H1 (cell line): ENCODE measurements at regions not wholly inside any gene's neighbourhood (a gene's known extent, or its start where the extent isn't known, plus 50 kb on each side); places are given as distances from the start of the nearest gene placed in this dataset.

ENCODE experiments used
- CTCF ChIA-PET: fragments of 300-600 bp; sonication (Branson Sonifier 250); formaldehyde crosslinking; loops from one replicate; lab custom pipeline; 2021; ENCODE audit not compliant: partially characterized antibody; lab: Charles Lee
- POLR2A ChIA-PET: fragments of 300-600 bp; sonication (Branson Sonifier 250); formaldehyde crosslinking; loops from one replicate; lab custom pipeline; 2021; ENCODE audit warnings: inconsistent platforms; ENCODE audit not compliant: partially characterized antibody; lab: Charles Lee
- DNase-seq, 2 experiments: peaks; one replicate each; pipeline versions ENCODE4 v3.0.0 to v3.0.0-alpha.2; 2010 to 2022; ENCODE audit warnings: low spot score in 2 of 2, low read depth in 1 of 2, mixed read lengths in 1 of 2
- FAIRE-seq: peaks from 2 replicates; lab custom pipeline; 2011; peaks lifted over from hg19 to GRCh38; lab: Jason Lieb, UNC
- H2AFZ ChIP-seq: 2 replicates; pipeline ENCODE4 v1.8.1; 2012; ENCODE audit warnings: low read length, inconsistent platforms
- H2AK5ac ChIP-seq: 2 replicates; pipeline ENCODE4 v1.6.1; 2013; ENCODE audit warnings: low read depth, low read length
- H2BK120ac ChIP-seq: replicated peaks from 2 replicates; pipeline ENCODE3; 2013; ENCODE audit warnings: low read depth, low read length, inconsistent platforms
- H2BK12ac ChIP-seq: 2 replicates; pipeline ENCODE4 v1.6.1; 2013; ENCODE audit warnings: low read depth, low read length
- H2BK15ac ChIP-seq: 2 replicates; pipeline ENCODE4 v1.6.1; 2013; ENCODE audit warnings: low read length
- H2BK20ac ChIP-seq: 2 replicates; pipeline ENCODE4 v1.6.1; 2013; ENCODE audit warnings: low read length
- H2BK5ac ChIP-seq: 2 replicates; pipeline ENCODE4 v1.6.1; 2013; ENCODE audit warnings: low read depth, low read length
- H3K14ac ChIP-seq: 2 replicates; pipeline ENCODE4 v1.6.1; 2013; ENCODE audit warnings: inconsistent platforms; ENCODE audit not compliant: insufficient read length
- H3K18ac ChIP-seq: 2 replicates; pipeline ENCODE4 v1.6.1; 2013; ENCODE audit warnings: low read length; ENCODE audit errors: extremely low read depth
- H3K23ac ChIP-seq: 2 replicates; pipeline ENCODE4 v1.6.1; 2013; ENCODE audit warnings: inconsistent platforms; ENCODE audit not compliant: insufficient read length
- H3K23me2 ChIP-seq: 2 replicates; pipeline ENCODE4 v1.6.1; 2013; ENCODE audit warnings: low read depth, low read length
- H3K27ac ChIP-seq: 2 replicates; pipeline ENCODE4 v1.6.1; 2011; ENCODE audit warnings: low read depth, low read length, inconsistent platforms
- H3K27me3 ChIP-seq, 4 experiments: replicated peaks in 1 of 4; 1 replicate in 1 of 4; 2 replicates in 3 of 4; pipeline versions ENCODE4 v1.6.1 to v1.8.1; 2011 to 2013; ENCODE audit warnings: low read length in 3 of 4, mild to moderate bottlenecking in 3 of 4, inconsistent platforms in 2 of 4, mixed read lengths in 2 of 4, moderate library complexity in 1 of 4; ENCODE audit not compliant: control insufficient read depth in 3 of 4, insufficient read depth in 3 of 4; ENCODE audit errors: extremely low read depth in 1 of 4
- H3K36me3 ChIP-seq, 4 experiments: 2 replicates each; pipeline versions ENCODE4 v1.6.1 to v1.8.1; 2011 to 2013; ENCODE audit warnings: mild to moderate bottlenecking in 4 of 4, low read length in 3 of 4, moderate library complexity in 2 of 4, control low read depth in 1 of 4, inconsistent platforms in 1 of 4; ENCODE audit not compliant: insufficient read depth in 4 of 4, control insufficient read depth in 2 of 4
- H3K4ac ChIP-seq: replicated peaks from 2 replicates; pipeline ENCODE3; 2013; ENCODE audit warnings: low read length, low read depth, mixed read lengths, inconsistent platforms; ENCODE audit not compliant: insufficient read length
- H3K4me1 ChIP-seq, 4 experiments: replicated peaks in 1 of 4; 1 replicate in 1 of 4; 2 replicates in 3 of 4; pipeline versions ENCODE4 v1.6.1 to v1.8.1; 2011 to 2013; ENCODE audit warnings: low read length in 3 of 4, inconsistent platforms in 2 of 4, mixed read lengths in 1 of 4; ENCODE audit not compliant: insufficient read depth in 4 of 4, control insufficient read depth in 3 of 4
- H3K4me2 ChIP-seq, 2 experiments: 2 replicates each; pipeline versions ENCODE4 v1.6.1 to v1.8.1; 2011 to 2013; ENCODE audit warnings: low read depth in 2 of 2, low read length in 2 of 2, control low read depth in 1 of 2, inconsistent platforms in 1 of 2, mild to moderate bottlenecking in 1 of 2; ENCODE audit not compliant: insufficient read depth in 1 of 2
- H3K4me3 ChIP-seq, 4 experiments: fragments of 200-600, 300-600 bp in 1 of 4; sonication (generic), shearing (Covaris generic), sonication (Bioruptor Twin) in 1 of 4; 2 replicates each; pipeline versions ENCODE4 v1.5.1 to v1.8.1; 2011 to 2016; ENCODE audit warnings: low read length in 4 of 4, low read depth in 3 of 4, control low read depth in 2 of 4, inconsistent platforms in 2 of 4, mild to moderate bottlenecking in 2 of 4, mixed read lengths in 1 of 4, moderate library complexity in 1 of 4; ENCODE audit not compliant: insufficient read depth in 2 of 4; ENCODE audit errors: extremely low read depth in 1 of 4
- H3K56ac ChIP-seq: replicated peaks from 2 replicates; pipeline ENCODE3; 2013; ENCODE audit warnings: low read depth, mild to moderate bottlenecking, mixed read lengths, low read length, inconsistent platforms; ENCODE audit not compliant: insufficient read length
- H3K79me1 ChIP-seq: 2 replicates; pipeline ENCODE4 v1.6.1; 2013; ENCODE audit warnings: low read depth, low read length, control low read depth
- H3K79me2 ChIP-seq, 2 experiments: 2 replicates each; pipeline versions ENCODE4 v1.6.1 to v1.8.1; 2012 to 2013; ENCODE audit warnings: low read length in 2 of 2, mild to moderate bottlenecking in 2 of 2, inconsistent platforms in 1 of 2; ENCODE audit not compliant: insufficient read depth in 2 of 2, control insufficient read depth in 1 of 2
- H3K9ac ChIP-seq, 4 experiments: replicated peaks in 1 of 4; 1 replicate in 1 of 4; 2 replicates in 3 of 4; pipeline versions ENCODE4 v1.6.1 to v1.8.1; 2011 to 2013; ENCODE audit warnings: low read depth in 3 of 4, low read length in 3 of 4, control low read depth in 2 of 4, mild to moderate bottlenecking in 2 of 4, moderate library complexity in 2 of 4, inconsistent platforms in 1 of 4; ENCODE audit errors: extremely low read depth in 1 of 4
- H3K9me3 ChIP-seq, 2 experiments: 2 replicates each; pipeline versions ENCODE4 v1.6.1 to v1.8.1; 2012 to 2013; ENCODE audit warnings: mild to moderate bottlenecking in 2 of 2, moderate library complexity in 2 of 2, control low read depth in 1 of 2, inconsistent platforms in 1 of 2, low read depth in 1 of 2, low read length in 1 of 2, mixed read lengths in 1 of 2; ENCODE audit not compliant: insufficient read depth in 2 of 2
- H4K20me1 ChIP-seq, 2 experiments: replicated peaks in 1 of 2; 2 replicates each; pipeline versions ENCODE3 to v1.8.1; 2011 to 2013; ENCODE audit warnings: inconsistent platforms in 2 of 2, low read length in 2 of 2, mild to moderate bottlenecking in 1 of 2; ENCODE audit not compliant: insufficient read depth in 2 of 2, control insufficient read depth in 1 of 2
- H4K5ac ChIP-seq: 2 replicates; pipeline ENCODE4 v1.6.1; 2013; ENCODE audit warnings: low read length, low read depth, mixed read lengths, inconsistent platforms; ENCODE audit not compliant: insufficient read length
- H4K8ac ChIP-seq: 2 replicates; pipeline ENCODE4 v1.8.0; 2013; ENCODE audit warnings: mild to moderate bottlenecking, moderate library complexity, low read length, inconsistent platforms; ENCODE audit not compliant: insufficient read depth; ENCODE audit errors: extremely low read depth
- H4K91ac ChIP-seq: replicated peaks from 2 replicates; pipeline ENCODE3; 2013; ENCODE audit warnings: low read length, mixed read lengths, inconsistent platforms; ENCODE audit not compliant: insufficient read length
- MAFK ChIP-seq: IDR thresholded peaks from 2 replicates; pipeline ENCODE4 v1.6.1; 2012; ENCODE audit warnings: low read depth, mild to moderate bottlenecking, improper control_type of control experiment, low read length
- ZNF274 ChIP-seq: IDR thresholded peaks from 2 replicates; pipeline ENCODE4 v1.7.0; 2012; ENCODE audit warnings: low read length, borderline replicate concordance; ENCODE audit errors: extremely low read depth

DNA sequence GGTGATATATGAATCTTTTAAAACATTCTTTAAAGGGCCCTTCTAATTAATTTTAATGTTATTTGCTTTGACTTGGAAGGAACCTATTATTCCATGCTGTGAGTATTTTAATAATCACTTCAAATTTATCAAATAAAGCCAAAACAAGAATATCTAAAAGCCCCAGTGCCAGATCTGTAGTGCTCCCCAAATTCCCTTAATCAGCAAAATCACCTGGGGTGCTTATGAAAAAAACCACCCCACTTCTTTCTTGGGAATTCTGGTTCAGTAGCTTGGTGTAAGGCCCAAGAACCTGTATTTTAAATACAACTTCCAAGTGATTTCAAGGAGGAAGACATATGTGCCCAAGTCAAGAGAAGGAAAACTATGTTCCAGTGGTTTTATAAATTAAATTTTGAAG, 202.4 kb upstream of the OSR1 start:
- POLR2A ChIA-PET, result no interaction called here

More for the DNA sequence above, 202.4 kb upstream of the OSR1 start:
- Histone ChIP-seq H3K9me3 (no peaks in the 10 kb centered on the region), H4K91ac (no peak overlapping the region), H2BK20ac (no peak overlapping the region), H2BK5ac (no peak overlapping the region), H4K20me1 (no peaks in the 10 kb centered on the region), H4K5ac (no peak overlapping the region), H3K27ac (no peak overlapping the region), H2AFZ (no peak overlapping the region), H3K4ac (no peak overlapping the region), H2BK15ac (no peak overlapping the region), H3K14ac (no peak overlapping the region), H3K79me2 (no peaks in the 10 kb centered on the region), H4K8ac (no peak overlapping the region), H3K27me3 (no peaks in the 10 kb centered on the region), H3K23me2 (no peaks in the 10 kb centered on the region), H2AK5ac (no peak overlapping the region), H3K18ac (no peak overlapping the region), H2BK120ac (no peak overlapping the region), H3K9ac (no peak overlapping the region), H3K56ac (no peak overlapping the region), H3K79me1 (no peaks in the 10 kb centered on the region), H3K36me3 (no peaks in the 10 kb centered on the region), H2BK12ac (no peak overlapping the region), H3K4me2 (no peak overlapping the region), H3K4me1 (no peaks in the 10 kb centered on the region), H3K4me3 (no peak overlapping the region), H3K23ac (no peak overlapping the region)
- no peak for TF ChIP-seq ZNF274
- TF ChIP-seq MAFK, result peak; percentile 49; the same call in 1 of the 2 replicates
- CTCF ChIA-PET, result no interaction called here
- DNase-seq, result no peak
- FAIRE-seq, result no peak
